Heart left ventricle (tissue), 16 donors: ENCODE measurements at regions not wholly inside any gene's neighbourhood (a gene's known extent, or its start where the extent isn't known, plus 50 kb on each side); places are given as distances from the start of the nearest gene placed in this dataset.

Source experiments
- ATAC-seq, 4 donors: fragments of 200-7000 bp; cut with Tn5 transposase; one replicate each; pipeline ENCODE4 v1.9.1; 2020 to 2022; ENCODE audit warnings: moderate library complexity in 4 of 4, mild to moderate bottlenecking in 3 of 4, moderate number of reproducible peaks in 1 of 4
- DNase-seq, 5 donors: peaks; one replicate each; pipeline ENCODE4 v3.0.0-alpha.2; 2020
- H3K27ac ChIP-seq, 12 donors: fragments of 200-600 bp; sonication (generic) in 4 of 12; one replicate each; pipeline versions ENCODE4 v1.5.0 to v1.8.0; 2016 to 2022; ENCODE audit warnings: mild to moderate bottlenecking in 2 of 12
- H3K27me3 ChIP-seq, 9 donors: fragments of 200-600 bp; sonication (generic) in 2 of 9; one replicate each; pipeline versions ENCODE4 v1.5.1 to v1.8.0; 2016 to 2022; ENCODE audit warnings: mild to moderate bottlenecking in 3 of 9
- H3K36me3 ChIP-seq, 9 donors: fragments of 200-600 bp; sonication (generic) in 2 of 9; one replicate each; pipeline versions ENCODE4 v1.5.0 to v1.8.0; 2018 to 2022; ENCODE audit warnings: mild to moderate bottlenecking in 2 of 9
- H3K4me1 ChIP-seq, 12 donors: fragments of 200-600 bp; sonication (generic) in 4 of 12; one replicate each; pipeline versions ENCODE4 v1.5.0 to v1.8.0; 2016 to 2022; ENCODE audit warnings: mild to moderate bottlenecking in 3 of 12
- H3K4me3 ChIP-seq, 12 donors: fragments of 200-600 bp; sonication (generic) in 4 of 12; one replicate each; pipeline versions ENCODE4 v1.5.0 to v1.8.0; 2017 to 2022; ENCODE audit warnings: mild to moderate bottlenecking in 9 of 12, moderate library complexity in 4 of 12
- H3K9me3 ChIP-seq, 12 donors: fragments of 200-600 bp; sonication (generic) in 4 of 12; one replicate each; pipeline versions ENCODE4 v1.5.0 to v1.8.0; 2016 to 2022; ENCODE audit warnings: mild to moderate bottlenecking in 1 of 12
- CTCF ChIP-seq, 12 donors: fragments of 200-600 bp; sonication (generic) in 4 of 12; IDR thresholded peaks; one replicate each; pipeline versions ENCODE4 v1.5.0 to v1.8.0; 2018 to 2022; ENCODE audit warnings: antibody characterized with exemption in 12 of 12, mild to moderate bottlenecking in 5 of 12
- POLR2A ChIP-seq, 2 donors: fragments of 450-650 bp; IDR thresholded peaks; one replicate each; pipeline ENCODE4 v1.6.1; 2017; ENCODE audit warnings: antibody characterized with exemption in 2 of 2, mild to moderate bottlenecking in 2 of 2, moderate library complexity in 2 of 2
- WGBS, 4 donors: extraction: QIAGEN DNeasy Blood & Tissue Kit in 2 of 4; methylation state at CpG; one replicate each; pipeline versions ENCODE4 v1.1.5 to v1.1.7; 2013 to 2018; 5-methylcytosine and 5-hydroxymethylcytosine counted together
- intact Hi-C, 10 donors: fragments of 100-400 bp; cut with DNase I; formaldehyde crosslinking; loops; one replicate each; pipeline versions ENCODE4 v1.11.1 to v1.14.2; 2022
- donor health status: ischemic (EF 13 %, LVEDD 7.1; RV severe dilation, severe dysfunction).
- donor health status: healthy with polysubstance abuse.
- donor health status: DM: no; HTN: yes; CAD: no.
- donor health status: DM: no; HTN: no; CAD: no.
- donor health status: ischemic (EF 25% LVEDD 6.9; RV normal size, moderate dysfunction).
- donor health status: ischemic (EF 25% LVEDD 5.7; RV mildly dilated, moderate dysfunction).
- donor health status: healthy.
- donor health status: DM: yes; HTN: yes; CAD: no.
- donor health status: ischemic (EF 35%, LVEDD 5.7; RV mildly dilated, moderate dysfunction).
- donor health status: nonischemic (EF 11% LVEDD 7.7; RV severe dilation, severe dysfunction).
- donor health status: DM: yes; HTN: yes; CAD: no.
- donor health status: PGD.
- donor health status: ischemic (EF 29% LVEDD 5.4; RV normal size, mild dysfunction).
- donor health status: nonischemic (EF 23%, LVEDD 6.1; RV moderate dilation, normal function).

GRCh38 chr20:57040466-57040865 lies 226.0 kb downstream of the BMP7 start:
- intact Hi-C loops = no loop called here
- Histone ChIP-seq H3K4me1 (peaks cover 0 to 6% (median 0%) of the 10 kb centered on the region in 12 donors), H3K27me3 (peaks cover 0 to 18% (median 3%) of the 10 kb centered on the region in 9 donors), H3K27ac (peak overlapping the region in 1 of 12 donors; percentile 50), H3K36me3 (no peaks in the 10 kb centered on the region), H3K9me3 (no peaks in the 10 kb centered on the region), H3K4me3 (no peak overlapping the region)
- 78 to 84% (median 82%) methylated on average over 3 of the region's 3 CpGs for WGBS, 4 donors
- ATAC-seq = no peak
- TF ChIP-seq POLR2A (IDR thresholded peaks at IDR 0.05) (no peak), CTCF (IDR thresholded peaks at IDR 0.05) (no peak)
- DNase-seq = no peak

DNA sequence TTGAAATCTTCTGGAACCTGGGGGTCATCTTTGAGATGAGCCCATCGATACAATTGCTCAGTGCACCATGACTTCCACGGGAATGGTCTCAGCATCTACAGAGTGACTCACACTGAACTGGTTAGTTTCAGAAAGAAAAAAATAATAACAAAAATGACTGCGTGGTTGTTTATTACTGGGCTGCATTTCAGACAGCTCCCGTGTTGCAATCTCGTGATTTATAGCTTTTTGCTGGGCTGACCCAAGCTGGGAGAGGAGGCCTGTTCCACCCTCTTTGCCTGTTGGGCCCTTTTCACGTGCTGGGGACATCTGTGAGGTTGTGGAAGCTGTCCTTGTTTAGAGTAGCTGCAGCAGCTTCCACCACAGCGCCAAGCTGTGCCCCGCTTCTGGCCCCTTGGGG lies 225.5 kb downstream of the BMP7 start:
- H3K4me3 ChIP-seq = no peak overlapping the region
- ATAC-seq = no peak
- H3K36me3 ChIP-seq = no peaks in the 10 kb centered on the region
- H3K4me1 ChIP-seq = peaks cover 0 to 6% (median 0%) of the 10 kb centered on the region in 12 donors
- no peak for DNase-seq
- 67 to 75% (median 71%) methylated on average over 8 of the region's 8 CpGs for WGBS, 4 donors
- no peak for TF ChIP-seq POLR2A (IDR thresholded peaks at IDR 0.05)
- no peak for TF ChIP-seq CTCF (IDR thresholded peaks at IDR 0.05)
- H3K27me3 ChIP-seq = peaks cover 0 to 16% (median 2%) of the 10 kb centered on the region in 9 donors
- no peaks in the 10 kb centered on the region for H3K9me3 ChIP-seq
- H3K27ac ChIP-seq = peak overlapping the region in 1 of 12 donors; percentile 50
- intact Hi-C loops = no loop called here

DNA sequence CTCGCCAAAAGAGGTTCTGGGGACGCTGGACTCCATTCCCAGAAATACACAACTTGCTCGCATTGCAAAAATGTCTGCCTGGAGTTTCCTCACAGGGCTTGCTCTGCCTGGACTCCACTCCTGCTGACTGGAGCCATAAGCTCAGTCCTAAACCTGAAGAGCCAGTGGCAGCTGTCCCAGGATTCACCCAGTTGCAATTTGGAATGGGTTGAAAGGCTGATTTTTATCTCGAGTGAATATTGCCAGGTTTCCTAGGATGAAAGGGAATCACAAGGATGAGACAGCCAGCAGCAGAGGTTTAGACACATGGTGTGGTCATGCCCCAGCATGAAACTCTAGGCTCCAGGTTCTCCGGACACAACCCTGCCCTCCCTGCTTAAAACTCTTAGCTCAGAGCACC lies 223.3 kb downstream of the BMP7 start:
- Histone ChIP-seq H3K36me3 (no peaks in the 10 kb centered on the region), H3K4me1 (peaks cover 0 to 6% (median 0%) of the 10 kb centered on the region in 12 donors), H3K27ac (no peak overlapping the region), H3K4me3 (no peak overlapping the region), H3K9me3 (no peaks in the 10 kb centered on the region), H3K27me3 (peaks cover 0 to 22% (median 11%) of the 10 kb centered on the region in 9 donors)
- DNase-seq (no peak), ATAC-seq (no peak)
- WGBS, 4 donors = 67 to 81% (median 74%) methylated on average over 5 of the region's 5 CpGs
- TF ChIP-seq CTCF (IDR thresholded peaks at IDR 0.05) (no peak), POLR2A (IDR thresholded peaks at IDR 0.05) (no peak)
- intact Hi-C loops = no loop called here

GRCh38 chr20:57043669-57044268 lies 222.7 kb downstream of the BMP7 start:
- peak in 2 of 4 donors; percentile 12 to 20 for ATAC-seq
- DNase-seq = peak in 1 of 5 donors; percentile 32
- intact Hi-C loops = no loop called here
- no peak for TF ChIP-seq CTCF (IDR thresholded peaks at IDR 0.05)
- TF ChIP-seq POLR2A (IDR thresholded peaks at IDR 0.05) = no peak
- Histone ChIP-seq H3K4me3 (no peak overlapping the region), H3K36me3 (no peaks in the 10 kb centered on the region), H3K27ac (no peak overlapping the region), H3K4me1 (peaks cover 0 to 6% (median 0%) of the 10 kb centered on the region in 12 donors), H3K27me3 (peaks cover 0 to 22% (median 11%) of the 10 kb centered on the region in 9 donors), H3K9me3 (no peaks in the 10 kb centered on the region)
- 34 to 46% (median 43%) methylated on average over 16 of the region's 16 CpGs for WGBS, 4 donors
